ENCODE measurements at regions not wholly inside any gene's neighbourhood (a gene's known extent, or its start where the extent isn't known, plus 50 kb on each side); places are given as distances from the start of the nearest gene placed in this dataset.

- DNase-seq: no peak
Observed at GRCh38 chr6:18963439-18963838, 576.3 kb downstream of the RNF144B start.

DNA sequence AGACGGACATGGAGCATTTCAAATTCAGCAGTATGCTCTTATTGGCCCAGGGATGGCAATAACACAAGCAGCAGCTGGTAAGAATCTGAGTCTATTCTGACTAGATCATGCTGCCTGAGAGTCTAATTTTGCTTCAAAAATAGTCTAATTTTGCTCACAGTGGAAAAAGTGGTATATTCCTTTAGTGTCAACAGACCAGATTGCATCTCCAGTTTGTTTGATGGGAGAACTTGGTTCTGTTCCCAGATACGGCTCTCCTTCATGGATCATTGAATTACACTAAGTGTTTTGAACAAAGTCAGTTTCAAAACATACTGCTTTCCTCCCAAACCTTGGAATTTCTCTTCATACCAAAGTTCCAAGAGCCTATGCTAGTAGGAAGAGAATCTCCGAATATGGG is 586.1 kb downstream of the RNF144B start:
- DNase-seq: no peak

GRCh38 chr6:18976091-18976490 is 588.9 kb downstream of the RNF144B start:
- no peak for DNase-seq

- no peak for DNase-seq
Observed at GRCh38 chr6:18976966-18977365, 589.8 kb downstream of the RNF144B start.

- no peak for DNase-seq
Observed at GRCh38 chr6:18978337-18979128, 591.4 kb downstream of the RNF144B start.

- no peak for DNase-seq
Observed at GRCh38 chr6:18985061-18985460, 597.9 kb downstream of the RNF144B start.

DNA sequence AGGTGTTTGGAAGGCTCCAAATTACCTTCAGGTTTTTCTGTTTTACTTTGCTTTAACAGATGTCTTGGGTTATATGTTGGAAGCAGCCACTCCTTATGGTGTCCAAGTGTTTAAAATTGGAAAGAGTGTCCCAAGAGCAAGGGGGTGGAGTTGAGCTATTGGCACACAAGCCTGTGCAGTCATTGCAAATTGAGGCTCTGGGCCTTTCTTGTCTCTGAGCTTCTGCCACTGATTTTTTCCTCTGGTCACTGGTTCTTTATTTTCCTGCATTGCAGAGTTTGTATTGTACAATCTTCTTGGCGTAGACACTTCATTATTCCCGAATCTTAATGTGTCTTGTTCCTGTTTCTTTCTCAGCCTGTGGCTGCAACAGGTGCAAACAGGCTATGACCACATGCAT is 598.8 kb downstream of the RNF144B start:
- no peak for DNase-seq

- no peak for DNase-seq
Observed at GRCh38 chr6:18988636-18989035, 601.5 kb downstream of the RNF144B start.

- peak; percentile 78 for DNase-seq
Observed at GRCh38 chr6:18990059-18990978, 603.2 kb downstream of the RNF144B start.

- DNase-seq: peak; percentile 22
Observed at GRCh38 chr6:18997375-18997826, 610.3 kb downstream of the RNF144B start.

- no peak for DNase-seq
Observed at GRCh38 chr6:19002976-19003560, 615.9 kb downstream of the RNF144B start.

- no peak for DNase-seq
Observed at GRCh38 chr6:19004176-19004575, 617.0 kb downstream of the RNF144B start.

GRCh38 chr6:19009769-19010168 is 622.6 kb downstream of the RNF144B start:
- DNase-seq: no peak

DNA sequence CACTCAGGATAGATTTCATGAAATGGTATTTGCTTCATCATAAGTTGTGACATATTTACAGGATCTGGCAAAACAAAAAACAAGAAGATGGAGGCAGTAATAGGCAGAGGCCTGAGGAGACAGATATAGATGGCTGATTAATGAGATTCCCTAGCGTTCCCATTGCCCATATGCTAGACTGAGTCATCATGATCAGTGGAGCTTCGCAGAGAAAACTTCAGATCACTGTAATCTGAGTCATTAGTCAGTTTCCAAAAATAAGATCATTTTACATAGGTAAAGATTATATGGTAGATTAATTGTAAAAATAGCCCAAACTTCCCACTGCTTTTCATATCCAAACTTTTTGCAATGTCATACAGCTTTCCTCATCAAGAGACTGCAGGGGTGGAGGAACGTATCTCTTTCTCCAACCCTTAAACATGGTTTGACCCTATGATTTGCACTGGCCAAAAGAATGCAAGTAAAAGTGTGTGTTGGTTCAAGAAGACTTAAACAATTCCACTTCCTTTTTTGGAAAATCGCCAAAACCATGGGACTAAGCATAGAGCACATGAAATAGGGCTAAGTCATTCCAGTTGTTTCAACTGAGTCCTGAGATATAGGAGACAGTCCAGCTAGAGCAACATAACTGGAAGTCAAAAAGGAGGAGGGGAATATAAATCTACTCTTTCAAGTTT is 626.0 kb downstream of the RNF144B start:
- no peak for DNase-seq

DNA sequence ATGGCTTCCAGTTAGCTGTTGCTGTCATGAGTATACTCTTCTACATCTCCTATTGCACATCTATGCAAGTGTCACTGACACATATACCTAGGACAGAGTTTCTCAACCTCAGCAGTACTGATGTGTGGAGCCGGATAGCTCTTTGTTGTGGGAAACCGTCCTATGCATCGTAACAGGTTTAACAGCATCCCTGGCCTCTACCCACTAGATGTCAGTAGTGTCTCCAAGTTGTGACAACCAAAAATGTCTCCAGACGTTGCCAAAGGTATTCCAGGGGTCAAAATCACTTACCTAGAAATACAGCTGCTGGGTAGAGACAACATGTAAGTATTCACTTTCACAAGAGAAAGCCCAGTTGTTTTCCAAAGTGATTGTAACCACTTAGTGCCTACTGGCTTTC is 637.6 kb downstream of the RNF144B start:
- no peak for DNase-seq

GRCh38 chr6:19028201-19028600 is 641.1 kb downstream of the RNF144B start:
- DNase-seq: no peak

DNA sequence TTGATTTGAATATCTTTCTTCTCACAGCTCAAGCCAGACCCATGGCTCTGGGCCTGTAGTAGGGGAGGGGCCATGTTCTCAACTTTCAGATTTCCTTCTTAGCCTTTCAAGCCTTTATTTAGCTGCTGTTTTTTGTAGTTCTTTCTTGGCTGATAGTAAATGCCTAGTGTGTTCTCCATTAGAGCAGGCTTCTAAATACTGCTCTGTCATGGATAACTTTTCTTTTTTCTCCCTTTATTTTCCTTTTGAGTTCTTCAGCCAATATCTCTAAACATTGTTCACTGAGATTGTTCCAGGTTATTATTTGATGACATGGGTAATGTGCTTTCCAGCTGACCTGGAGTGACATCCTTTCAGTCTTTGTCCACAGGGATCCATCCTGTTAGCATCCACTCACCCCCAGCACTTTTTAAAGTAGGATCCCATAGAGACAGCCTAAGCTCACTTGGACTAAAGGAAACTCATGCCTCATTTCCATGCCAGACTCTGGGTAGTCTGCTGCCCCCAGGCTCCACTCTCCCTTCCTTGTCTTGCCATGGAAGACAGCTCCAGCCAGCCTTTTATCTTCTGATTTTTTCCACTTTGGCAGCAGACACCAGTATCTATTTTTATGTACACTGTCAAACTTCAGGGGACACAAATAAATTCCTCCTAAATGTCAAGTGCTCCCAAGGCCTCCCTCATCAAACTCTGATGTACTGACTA is 645.6 kb downstream of the RNF144B start:
- DNase-seq: no peak

DNA sequence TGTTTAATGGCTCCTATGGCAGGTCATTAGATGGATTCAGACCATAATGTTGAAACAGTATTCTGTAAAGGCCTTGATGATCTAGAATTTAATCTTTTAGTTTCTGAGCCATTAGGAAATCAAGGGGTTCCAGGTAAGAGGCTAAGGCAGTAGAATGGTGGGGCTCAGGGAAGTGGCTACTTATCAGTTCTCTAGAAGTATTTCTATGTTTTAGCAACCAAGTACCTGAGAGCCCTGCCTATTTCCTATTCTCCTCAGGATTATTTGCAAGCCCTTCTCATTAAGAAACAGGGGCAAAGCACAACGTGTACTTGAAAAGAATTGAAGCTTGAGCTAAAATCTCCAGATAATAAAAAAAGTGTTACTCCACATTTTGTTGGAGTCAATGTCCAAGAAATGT is 646.5 kb downstream of the RNF144B start:
- DNase-seq: no peak

- no peak for DNase-seq
Observed at GRCh38 chr6:19034986-19035385, 647.8 kb downstream of the RNF144B start.

DNA sequence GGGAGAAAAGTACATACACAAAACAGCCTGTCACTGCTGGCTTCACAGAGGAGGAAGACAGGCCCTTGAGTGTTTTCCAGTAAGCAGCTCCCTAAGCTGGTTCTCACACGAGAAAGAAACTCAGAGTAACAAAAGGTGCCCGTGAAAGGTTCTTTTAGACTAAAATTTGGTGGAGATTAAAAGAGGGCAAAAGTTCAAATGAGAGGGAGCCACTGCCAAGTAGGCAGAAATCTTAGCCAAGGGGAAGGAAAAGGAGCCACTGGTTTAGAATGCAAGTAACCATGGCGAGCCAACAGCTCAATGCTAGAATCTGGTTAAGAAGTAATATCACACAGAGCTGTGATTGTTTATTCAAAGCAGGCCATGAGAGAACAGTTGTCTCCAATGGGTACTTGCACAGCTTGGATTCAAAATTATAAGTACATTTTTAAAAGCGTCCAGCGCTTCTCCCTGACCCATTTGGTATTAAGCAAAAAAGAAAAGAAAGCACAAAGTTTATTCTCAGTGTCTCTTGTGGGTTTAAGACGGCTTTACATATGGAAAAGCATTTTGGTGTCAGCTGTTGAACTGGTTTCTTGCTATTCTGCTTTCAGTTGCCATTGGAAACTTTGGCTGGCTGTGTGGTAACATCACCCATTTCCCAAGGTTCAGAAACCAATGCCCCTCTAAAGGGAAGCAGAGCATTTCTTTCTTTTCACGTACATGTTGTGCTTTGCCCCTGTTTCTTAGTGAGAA is 648.5 kb downstream of the RNF144B start:
- no peak for DNase-seq

DNA sequence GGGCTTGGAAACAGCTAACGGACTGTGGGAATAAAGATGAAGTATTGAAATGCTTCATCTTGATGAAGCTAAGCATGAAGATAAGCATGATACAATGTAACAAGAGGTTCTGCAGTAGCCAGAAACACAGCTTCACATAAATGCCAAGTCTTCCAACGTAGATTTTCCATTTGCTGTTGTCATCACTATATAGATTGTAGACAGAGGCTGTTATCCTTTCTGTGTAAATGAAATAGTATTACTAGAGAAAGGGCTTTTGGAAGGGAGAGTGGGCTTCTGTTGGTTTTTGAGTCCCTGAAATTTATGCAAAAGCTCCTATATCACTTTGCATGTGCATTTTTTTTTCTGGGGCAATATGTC is 649.0 kb downstream of the RNF144B start:
- DNase-seq: no peak
